HepG2 (cell line): ENCODE measurements at regions not wholly inside any gene's neighbourhood (a gene's known extent, or its start where the extent isn't known, plus 50 kb on each side); places are given as distances from the start of the nearest gene placed in this dataset.

ENCODE experiments used
- CHD2 ChIP-seq: IDR thresholded peaks from 2 replicates; pipeline ENCODE4 v1.6.1; 2011; ENCODE audit warnings: low read depth, low read length, improper control_type of control experiment
- MEIS2 ChIP-seq: sonication (generic); formaldehyde crosslinking; IDR thresholded peaks from 2 replicates; pipeline ENCODE4 v1.9.0; 2021; ENCODE audit warnings: mild to moderate bottlenecking, missing genetic modification reagents
- PAX8 ChIP-seq: sonication (generic); formaldehyde crosslinking; IDR thresholded peaks from 2 replicates; pipeline ENCODE4 v1.8.0; 2022; ENCODE audit warnings: mild to moderate bottlenecking, missing genetic modification reagents, borderline replicate concordance
- POLR2A ChIP-seq, 2 experiments: IDR thresholded peaks; 2 replicates each; pipeline ENCODE4 v1.6.1; 2011; ENCODE audit warnings: low read depth in 2 of 2, low read length in 2 of 2, mild to moderate bottlenecking in 1 of 2, moderate library complexity in 1 of 2; ENCODE audit not compliant: insufficient read depth in 1 of 2
- TAF1 ChIP-seq: sonication (generic); formaldehyde crosslinking; IDR thresholded peaks from 2 replicates; pipeline ENCODE4 v1.4.0; 2020; ENCODE audit warnings: missing genetic modification reagents
- TCF12 ChIP-seq, 2 experiments: fragments of 450-650 bp in 1 of 2; sonication (generic) in 1 of 2; formaldehyde crosslinking in 1 of 2; IDR thresholded peaks; 2 replicates each; pipeline versions ENCODE4 v1.6.1 to v1.8.0; 2017 to 2022; ENCODE audit warnings: antibody characterized with exemption in 1 of 2, mild to moderate bottlenecking in 1 of 2, missing genetic modification reagents in 1 of 2, moderate library complexity in 1 of 2
- ZBTB1 ChIP-seq: sonication (generic); formaldehyde crosslinking; IDR thresholded peaks from 2 replicates; pipeline ENCODE4 v1.4.0; 2020; ENCODE audit warnings: missing genetic modification reagents, borderline replicate concordance
- ZNF253 ChIP-seq: sonication (generic); formaldehyde crosslinking; IDR thresholded peaks from 2 replicates; pipeline ENCODE4 v1.8.0; 2022; ENCODE audit warnings: mild to moderate bottlenecking, missing genetic modification reagents, borderline replicate concordance
- ZNF891 ChIP-seq: sonication (generic); formaldehyde crosslinking; IDR thresholded peaks from 2 replicates; pipeline ENCODE4 v1.5.0; 2020; ENCODE audit warnings: mild to moderate bottlenecking, missing genetic modification reagents
- TF ChIP-seq, protein P1 (sequence below): sonication (generic); formaldehyde crosslinking; IDR thresholded peaks from 2 replicates; pipeline ENCODE4 v1.5.1; 2020; ENCODE audit warnings: mild to moderate bottlenecking, missing genetic modification reagents, borderline replicate concordance
- TF ChIP-seq, protein P2 (sequence below): sonication (generic); formaldehyde crosslinking; IDR thresholded peaks from 2 replicates; pipeline ENCODE4 v1.4.0; 2020; ENCODE audit warnings: missing genetic modification reagents
- TF ChIP-seq, protein P3 (sequence below): sonication (generic); formaldehyde crosslinking; IDR thresholded peaks from 2 replicates; pipeline ENCODE4 v1.5.0; 2020; ENCODE audit warnings: mild to moderate bottlenecking, missing genetic modification reagents, moderate library complexity

DNA sequence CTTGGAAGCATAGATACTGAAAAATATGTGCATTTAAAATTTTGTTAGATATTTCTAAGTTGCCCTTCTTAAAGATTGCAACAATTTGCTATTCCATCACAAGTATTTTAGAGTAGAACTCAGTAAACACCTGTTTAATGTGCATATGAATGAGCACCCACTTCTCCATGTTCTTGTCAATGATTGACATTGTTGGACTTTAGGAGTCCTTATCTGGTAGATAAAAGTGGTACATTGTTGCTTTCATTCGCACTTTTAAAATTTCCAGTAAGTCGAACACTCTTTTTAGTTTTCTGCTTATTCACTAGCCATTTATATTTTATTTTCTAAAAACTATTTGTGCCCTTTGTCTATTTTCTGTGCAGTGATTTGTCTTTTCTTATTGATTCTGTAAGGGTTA, 478.3 kb downstream of the SOX2 start:
- no peak for TF ChIP-seq CHD2
- TF ChIP-seq, protein P1, sequence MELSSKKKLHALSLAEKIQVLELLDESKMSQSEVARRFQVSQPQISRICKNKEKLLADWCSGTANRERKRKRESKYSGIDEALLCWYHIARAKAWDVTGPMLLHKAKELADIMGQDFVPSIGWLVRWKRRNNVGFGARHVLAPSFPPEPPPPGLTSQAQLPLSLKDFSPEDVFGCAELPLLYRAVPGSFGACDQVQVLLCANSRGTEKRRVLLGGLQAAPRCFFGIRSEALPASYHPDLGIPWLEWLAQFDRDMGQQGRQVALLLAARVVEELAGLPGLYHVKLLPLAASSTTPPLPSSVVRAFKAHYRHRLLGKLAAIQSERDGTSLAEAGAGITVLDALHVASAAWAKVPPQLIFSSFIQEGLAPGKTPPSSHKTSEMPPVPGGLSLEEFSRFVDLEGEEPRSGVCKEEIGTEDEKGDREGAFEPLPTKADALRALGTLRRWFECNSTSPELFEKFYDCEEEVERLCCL: no peak
- no peak for TF ChIP-seq MEIS2 (CRISPR knock-in tag)
- no peak for TF ChIP-seq TAF1
- TF ChIP-seq ZNF891 (CRISPR knock-in tag): no peak
- TF ChIP-seq PAX8: no peak
- TF ChIP-seq, protein P2, sequence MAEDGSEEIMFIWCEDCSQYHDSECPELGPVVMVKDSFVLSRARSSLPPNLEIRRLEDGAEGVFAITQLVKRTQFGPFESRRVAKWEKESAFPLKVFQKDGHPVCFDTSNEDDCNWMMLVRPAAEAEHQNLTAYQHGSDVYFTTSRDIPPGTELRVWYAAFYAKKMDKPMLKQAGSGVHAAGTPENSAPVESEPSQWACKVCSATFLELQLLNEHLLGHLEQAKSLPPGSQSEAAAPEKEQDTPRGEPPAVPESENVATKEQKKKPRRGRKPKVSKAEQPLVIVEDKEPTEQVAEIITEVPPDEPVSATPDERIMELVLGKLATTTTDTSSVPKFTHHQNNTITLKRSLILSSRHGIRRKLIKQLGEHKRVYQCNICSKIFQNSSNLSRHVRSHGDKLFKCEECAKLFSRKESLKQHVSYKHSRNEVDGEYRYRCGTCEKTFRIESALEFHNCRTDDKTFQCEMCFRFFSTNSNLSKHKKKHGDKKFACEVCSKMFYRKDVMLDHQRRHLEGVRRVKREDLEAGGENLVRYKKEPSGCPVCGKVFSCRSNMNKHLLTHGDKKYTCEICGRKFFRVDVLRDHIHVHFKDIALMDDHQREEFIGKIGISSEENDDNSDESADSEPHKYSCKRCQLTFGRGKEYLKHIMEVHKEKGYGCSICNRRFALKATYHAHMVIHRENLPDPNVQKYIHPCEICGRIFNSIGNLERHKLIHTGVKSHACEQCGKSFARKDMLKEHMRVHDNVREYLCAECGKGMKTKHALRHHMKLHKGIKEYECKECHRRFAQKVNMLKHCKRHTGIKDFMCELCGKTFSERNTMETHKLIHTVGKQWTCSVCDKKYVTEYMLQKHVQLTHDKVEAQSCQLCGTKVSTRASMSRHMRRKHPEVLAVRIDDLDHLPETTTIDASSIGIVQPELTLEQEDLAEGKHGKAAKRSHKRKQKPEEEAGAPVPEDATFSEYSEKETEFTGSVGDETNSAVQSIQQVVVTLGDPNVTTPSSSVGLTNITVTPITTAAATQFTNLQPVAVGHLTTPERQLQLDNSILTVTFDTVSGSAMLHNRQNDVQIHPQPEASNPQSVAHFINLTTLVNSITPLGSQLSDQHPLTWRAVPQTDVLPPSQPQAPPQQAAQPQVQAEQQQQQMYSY (CRISPR knock-in tag): no peak
- TF ChIP-seq ZBTB1 (CRISPR knock-in tag): no peak
- no peak for TF ChIP-seq ZNF253
- TF ChIP-seq POLR2A (IDR thresholded peaks at IDR 0.05; ENCODE audit: insufficient read depth in 1 of 2, low read depth in 2 of 2, low read length in 2 of 2): no peak
- TF ChIP-seq, protein P3, sequence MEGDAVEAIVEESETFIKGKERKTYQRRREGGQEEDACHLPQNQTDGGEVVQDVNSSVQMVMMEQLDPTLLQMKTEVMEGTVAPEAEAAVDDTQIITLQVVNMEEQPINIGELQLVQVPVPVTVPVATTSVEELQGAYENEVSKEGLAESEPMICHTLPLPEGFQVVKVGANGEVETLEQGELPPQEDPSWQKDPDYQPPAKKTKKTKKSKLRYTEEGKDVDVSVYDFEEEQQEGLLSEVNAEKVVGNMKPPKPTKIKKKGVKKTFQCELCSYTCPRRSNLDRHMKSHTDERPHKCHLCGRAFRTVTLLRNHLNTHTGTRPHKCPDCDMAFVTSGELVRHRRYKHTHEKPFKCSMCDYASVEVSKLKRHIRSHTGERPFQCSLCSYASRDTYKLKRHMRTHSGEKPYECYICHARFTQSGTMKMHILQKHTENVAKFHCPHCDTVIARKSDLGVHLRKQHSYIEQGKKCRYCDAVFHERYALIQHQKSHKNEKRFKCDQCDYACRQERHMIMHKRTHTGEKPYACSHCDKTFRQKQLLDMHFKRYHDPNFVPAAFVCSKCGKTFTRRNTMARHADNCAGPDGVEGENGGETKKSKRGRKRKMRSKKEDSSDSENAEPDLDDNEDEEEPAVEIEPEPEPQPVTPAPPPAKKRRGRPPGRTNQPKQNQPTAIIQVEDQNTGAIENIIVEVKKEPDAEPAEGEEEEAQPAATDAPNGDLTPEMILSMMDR: no peak
- TF ChIP-seq TCF12 (IDR thresholded peaks at IDR 0.05): no peak
- TF ChIP-seq TCF12 (CRISPR knock-in tag; IDR thresholded peaks at IDR 0.05): no peak
